GM18907 (cell line): ENCODE measurements at regions not wholly inside any gene's neighbourhood (a gene's known extent, or its start where the extent isn't known, plus 50 kb on each side); places are given as distances from the start of the nearest gene placed in this dataset.

Experiments used
- ATAC-seq: cut with Tn5 transposase; IDR thresholded peaks from one replicate; pipeline ENCODE4 v1.9.1; 2021; ENCODE audit warnings: mild to moderate bottlenecking, moderate library complexity; ENCODE audit not compliant: unreplicated experiment

GRCh38 chr10:83153714-83154113, 985.6 kb upstream of the GHITM start:
- no peak for ATAC-seq

DNA sequence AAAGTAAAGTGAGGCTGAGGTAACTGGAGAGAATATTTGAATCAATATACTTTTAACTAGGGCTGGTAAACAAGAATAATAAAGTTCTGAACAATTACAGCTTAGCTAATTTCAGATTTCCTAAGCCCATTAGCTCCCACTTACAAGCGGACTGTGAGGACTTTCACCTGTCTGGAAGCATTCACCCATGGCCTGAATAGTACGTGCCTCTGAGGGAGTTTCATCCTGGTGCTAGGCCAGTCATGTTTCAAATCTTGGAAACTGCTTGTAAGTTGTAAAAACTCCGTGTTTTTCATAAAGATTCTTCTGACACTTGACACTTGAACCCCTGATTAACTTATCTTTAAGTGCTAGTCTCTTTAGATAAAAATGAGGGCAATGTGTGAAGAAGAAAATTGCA, 975.2 kb upstream of the GHITM start:
- no peak for ATAC-seq

- no peak for ATAC-seq
Observed at GRCh38 chr10:83165265-83165664, 974.0 kb upstream of the GHITM start.

- no peak for ATAC-seq
Observed at GRCh38 chr10:83166344-83166743, 973.0 kb upstream of the GHITM start.

DNA sequence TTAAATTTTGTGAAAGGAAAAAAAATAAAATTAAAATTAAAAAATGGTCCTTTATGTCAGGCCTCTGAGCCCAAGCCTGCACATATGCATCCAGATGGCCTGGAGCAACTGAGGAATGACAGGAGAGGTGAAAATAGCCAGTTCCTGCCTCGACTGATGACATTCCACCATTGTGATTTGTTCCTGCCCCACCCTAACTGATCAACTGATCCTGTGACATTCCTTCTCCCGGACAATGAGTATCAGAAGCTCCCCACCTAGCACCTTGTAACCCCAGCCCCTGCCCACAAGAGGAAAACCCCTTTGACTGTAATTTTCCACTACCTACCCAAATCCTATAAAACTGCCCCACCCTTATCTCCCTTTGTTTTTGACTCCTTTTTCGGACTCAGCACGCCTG, 972.2 kb upstream of the GHITM start:
- ATAC-seq, result no peak

DNA sequence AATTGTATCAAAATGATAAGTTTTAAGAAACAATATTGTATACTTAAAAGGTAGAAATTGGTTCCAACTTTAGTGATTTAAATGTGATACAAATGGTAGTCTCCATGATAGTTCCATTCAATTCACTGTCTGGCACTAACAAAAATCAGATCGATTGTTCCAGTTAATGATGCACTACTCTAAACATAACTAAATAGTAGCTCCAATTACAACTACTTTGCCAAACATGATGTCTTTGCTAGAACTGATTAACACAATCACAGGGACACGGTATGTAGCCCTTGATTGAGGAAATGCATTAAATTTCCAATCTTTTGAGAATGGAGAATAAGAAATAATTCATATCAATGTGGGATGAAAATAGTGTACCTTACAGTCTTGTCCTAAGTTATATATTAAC, 962.4 kb upstream of the GHITM start:
- no peak for ATAC-seq

DNA sequence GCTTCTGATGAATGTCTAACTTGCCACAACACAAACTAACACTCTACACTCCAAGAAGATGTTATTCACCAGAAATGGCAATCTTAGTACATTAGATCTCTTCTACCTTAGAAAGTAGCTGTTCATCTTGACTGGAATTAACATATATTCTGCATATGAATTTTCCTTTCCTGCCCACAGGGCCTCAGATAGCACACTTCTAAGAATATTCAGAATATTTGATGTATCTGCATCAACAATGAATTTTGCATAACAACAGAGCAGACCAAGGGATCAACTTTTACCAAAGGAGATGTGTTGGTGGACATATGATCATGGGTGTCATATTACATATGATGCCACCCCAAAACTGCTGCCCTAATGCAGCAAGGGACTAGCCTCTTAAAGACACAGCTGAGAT, 960.8 kb upstream of the GHITM start:
- no peak for ATAC-seq

- ATAC-seq, result no peak
Observed at GRCh38 chr10:83179371-83179770, 959.9 kb upstream of the GHITM start.

DNA sequence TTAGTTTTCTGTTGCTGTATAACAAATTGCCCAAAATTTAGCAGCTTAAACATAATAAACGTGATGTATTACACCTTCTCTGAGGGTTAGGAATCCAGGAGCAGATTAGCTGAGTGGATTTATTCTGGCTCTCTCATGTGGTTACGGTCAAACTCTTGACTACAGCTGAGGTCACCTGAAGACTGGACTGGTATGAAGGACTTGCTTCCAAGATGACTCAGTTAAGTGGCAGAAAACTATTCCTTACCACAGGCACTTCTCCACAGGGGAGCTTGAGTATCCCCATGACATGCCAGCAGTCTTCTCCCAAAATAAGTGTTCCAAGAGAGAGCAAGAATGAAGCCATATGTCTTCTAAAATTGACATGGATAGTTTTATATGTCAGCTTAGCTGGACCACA, 957.2 kb upstream of the GHITM start:
- no peak for ATAC-seq

DNA sequence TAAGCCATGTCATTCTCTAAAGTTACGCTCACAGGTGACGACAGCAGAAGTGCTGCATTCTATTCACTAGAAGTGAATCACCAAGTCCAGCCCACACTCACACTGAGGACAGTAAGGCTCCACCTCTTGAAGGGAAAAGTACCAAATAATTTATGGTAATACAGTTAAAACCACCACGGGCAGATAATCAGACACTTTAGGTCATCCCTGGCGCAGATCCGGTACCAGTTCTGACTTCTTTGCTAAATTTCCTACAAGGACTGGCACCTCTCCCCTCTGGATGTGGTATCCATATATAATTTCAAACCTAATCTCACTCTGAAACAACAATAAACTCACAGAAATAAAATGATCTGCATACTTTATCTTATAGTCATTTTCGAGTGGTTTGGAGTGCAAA, 954.7 kb upstream of the GHITM start:
- ATAC-seq, result no peak

- ATAC-seq, result no peak
Observed at GRCh38 chr10:83190614-83191013, 948.7 kb upstream of the GHITM start.

- ATAC-seq, result no peak
Observed at GRCh38 chr10:83193026-83193425, 946.3 kb upstream of the GHITM start.

DNA sequence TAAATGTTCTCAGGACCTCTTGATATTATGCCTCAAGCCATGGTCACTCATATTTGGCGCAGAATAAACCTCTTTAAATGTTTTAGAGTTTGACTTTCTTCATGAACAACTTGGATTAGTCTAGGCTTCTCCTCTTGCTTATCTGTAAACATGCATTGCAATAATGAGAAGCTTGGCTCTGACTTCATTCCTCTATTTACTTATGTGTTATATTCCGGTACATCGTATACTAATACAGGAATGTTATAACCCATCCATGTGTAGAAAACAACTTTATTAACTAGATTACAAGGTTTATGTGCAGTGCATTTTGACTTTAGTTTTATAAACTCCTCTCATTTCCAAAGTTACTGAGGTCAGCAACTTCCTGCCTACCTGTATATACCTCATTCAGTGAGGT, 944.3 kb upstream of the GHITM start:
- ATAC-seq, result no peak

DNA sequence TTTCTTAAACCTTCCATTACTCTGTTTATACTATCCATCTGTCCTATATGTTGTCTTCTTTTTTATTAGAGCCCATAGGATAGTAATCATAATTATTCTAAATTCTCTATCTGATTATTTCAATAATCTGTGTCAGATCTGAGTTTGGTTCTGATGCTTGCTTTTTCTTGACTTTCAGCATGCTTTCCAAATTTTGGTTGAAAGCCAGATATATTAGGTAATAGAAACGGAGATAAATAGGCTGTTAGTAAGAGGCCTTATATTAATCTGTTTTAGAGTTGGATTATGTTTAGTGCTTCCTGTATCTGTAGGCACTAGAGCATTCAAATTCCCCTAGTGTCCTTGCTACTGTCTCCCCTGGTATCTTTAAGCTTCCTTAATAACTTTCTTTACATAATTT, 939.9 kb upstream of the GHITM start:
- no peak for ATAC-seq

DNA sequence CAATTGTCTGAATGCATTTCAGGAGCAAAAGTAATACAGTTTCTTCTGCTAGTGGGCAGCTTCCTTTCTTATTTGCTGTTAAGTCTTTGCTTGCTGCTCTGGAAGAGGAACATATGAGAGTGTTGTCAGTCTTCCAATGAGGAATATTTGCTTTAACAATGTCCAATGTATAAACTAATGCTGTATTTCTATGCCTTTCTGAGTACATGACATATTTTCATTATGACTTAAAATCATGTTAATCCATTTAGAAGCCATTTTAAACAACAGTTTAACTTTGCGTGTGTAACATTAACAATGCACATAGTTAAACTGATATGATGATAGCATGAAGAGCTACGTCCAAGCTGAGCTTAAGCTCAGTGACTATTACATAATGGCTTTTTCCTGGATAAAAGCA, 933.4 kb upstream of the GHITM start:
- ATAC-seq, result no peak

DNA sequence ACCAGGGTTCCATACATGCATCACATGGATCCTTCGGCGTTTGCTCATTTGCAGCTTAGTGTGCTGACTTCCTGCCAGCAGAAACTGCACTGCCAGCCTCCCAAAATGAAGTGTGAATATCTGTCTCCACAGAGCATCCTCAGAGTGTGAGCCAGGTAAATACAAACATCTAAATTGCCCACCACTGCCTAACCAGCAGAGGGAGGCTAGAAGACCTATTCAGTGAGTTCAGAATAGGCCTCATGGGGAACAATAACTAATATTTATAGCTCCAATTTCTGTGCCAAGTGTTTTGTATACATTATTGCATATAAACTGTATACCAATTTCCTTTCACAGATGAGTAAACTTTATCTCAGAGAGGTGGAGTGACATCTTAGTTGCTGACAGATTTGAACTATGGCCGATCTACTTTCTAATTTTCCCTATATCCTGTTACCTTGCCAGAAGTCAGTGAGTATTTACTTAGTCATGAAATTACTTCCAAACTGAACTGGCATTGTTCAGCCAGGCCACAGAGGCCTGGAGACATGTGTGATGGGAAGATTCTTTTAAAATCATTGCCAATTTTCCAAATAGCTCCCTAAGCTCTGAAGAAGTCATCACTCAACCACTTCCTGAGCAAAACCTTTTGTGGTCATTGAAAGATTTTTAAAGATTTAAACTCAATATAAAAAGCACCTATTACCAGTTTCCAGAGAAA, 926.5 kb upstream of the GHITM start:
- no peak for ATAC-seq

- no peak for ATAC-seq
Observed at GRCh38 chr10:83214136-83214535, 925.2 kb upstream of the GHITM start.

GRCh38 chr10:83218205-83218604, 921.1 kb upstream of the GHITM start:
- ATAC-seq, result no peak

DNA sequence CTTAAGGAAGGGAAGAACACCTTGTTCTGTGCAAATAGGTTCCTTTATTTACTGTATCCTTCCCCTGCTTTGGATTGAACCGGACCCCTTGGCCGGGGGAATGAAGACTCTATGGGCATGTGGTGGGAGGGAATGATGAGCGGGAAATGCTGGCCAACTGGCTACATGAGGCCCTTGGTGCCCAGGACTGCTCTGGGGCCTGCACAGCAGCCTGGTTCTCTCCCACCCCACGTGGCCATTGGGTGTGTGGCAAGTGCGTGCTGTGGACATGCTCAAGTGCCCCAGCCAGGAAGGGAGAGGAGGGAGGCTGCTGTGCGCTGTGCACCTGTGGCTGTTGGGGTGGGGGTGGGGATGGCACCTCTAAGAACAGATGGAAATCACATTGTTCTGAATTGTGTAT, 917.0 kb upstream of the GHITM start:
- no peak for ATAC-seq

DNA sequence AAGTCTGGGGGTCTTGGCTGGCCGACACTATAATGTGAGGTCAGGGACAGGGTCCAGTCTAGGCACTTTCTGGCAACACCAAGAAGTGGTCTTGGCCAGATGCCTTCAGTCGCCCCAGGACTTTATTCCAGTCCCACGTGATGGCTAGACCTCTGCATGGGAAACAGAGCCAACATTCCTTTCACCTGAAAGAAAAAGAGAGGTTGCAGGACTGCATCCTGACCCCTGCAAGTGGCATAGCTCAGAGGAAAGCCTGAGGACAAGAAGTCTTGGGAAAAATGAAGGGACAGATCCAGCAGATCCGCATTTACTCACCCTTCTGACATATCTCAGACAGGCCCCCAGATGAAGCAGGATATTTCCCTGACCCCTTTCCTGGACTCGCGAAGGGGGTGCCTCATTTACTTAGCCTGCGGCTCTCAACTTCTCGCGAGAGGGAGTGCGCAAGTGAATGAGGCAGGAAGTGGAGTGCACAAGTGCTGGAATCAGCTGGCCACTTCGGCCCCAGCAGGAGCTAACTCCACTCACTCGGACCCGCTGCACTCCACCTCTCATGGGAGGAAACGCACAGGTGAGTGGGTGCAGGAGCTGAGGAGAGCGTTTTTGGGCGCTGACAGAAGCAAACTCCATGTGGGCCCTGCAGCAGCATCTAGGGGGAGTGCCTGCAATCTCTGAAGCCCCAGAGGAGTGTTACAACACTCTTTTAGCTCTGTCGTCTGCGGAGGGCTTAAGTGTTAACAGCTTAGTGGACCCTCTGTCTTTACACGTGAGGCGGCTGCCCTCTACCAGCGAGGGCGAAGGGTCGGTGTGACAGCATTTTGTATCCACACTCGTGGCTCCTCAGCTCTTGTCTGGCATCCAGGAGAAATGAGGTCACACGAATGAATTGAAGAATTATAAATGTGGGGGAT, 916.2 kb upstream of the GHITM start:
- ATAC-seq, result no peak

DNA sequence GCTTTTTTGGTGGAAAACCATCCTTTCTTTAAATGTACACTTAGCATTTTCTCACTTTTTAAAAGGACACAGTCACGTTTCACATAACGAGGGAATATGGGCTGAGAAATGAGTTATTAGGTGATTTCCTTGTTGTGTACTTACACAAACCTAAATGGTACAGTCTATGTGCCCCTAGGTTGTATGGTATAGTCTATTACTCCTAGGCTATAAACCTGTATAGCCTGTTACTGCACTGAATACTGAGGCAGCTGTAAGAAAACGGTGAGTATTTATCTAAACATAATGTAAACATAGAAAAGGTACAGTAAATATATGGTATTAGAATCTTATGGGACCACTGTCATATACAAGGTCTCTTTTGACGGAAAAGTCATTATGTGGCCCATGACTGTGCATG, 913.5 kb upstream of the GHITM start:
- no peak for ATAC-seq

- no peak for ATAC-seq
Observed at GRCh38 chr10:83229991-83230390, 909.3 kb upstream of the GHITM start.
